Neural crest cell (in vitro differentiated cells): ENCODE measurements at regions not wholly inside any gene's neighbourhood (a gene's known extent, or its start where the extent isn't known, plus 50 kb on each side); places are given as distances from the start of the nearest gene placed in this dataset.

Experiments used
- DNase-seq: peaks from one replicate; pipeline ENCODE4 v3.0.0; 2021; ENCODE audit warnings: low read depth, mixed read lengths, low spot score
- H3K27ac Mint-ChIP-seq: one replicate; pipeline ENCODE4 v1.8.0; 2021; ENCODE audit warnings: mild to moderate bottlenecking, mixed read lengths; ENCODE audit not compliant: unreplicated experiment
- H3K27me3 Mint-ChIP-seq: 2 replicates; pipeline ENCODE4 v1.8.0; 2021; ENCODE audit warnings: low read depth, mild to moderate bottlenecking, mixed read lengths
- H3K36me3 Mint-ChIP-seq: 2 replicates; pipeline ENCODE4 v1.8.0; 2021; ENCODE audit warnings: low read depth, mild to moderate bottlenecking, mixed read lengths
- H3K4me1 Mint-ChIP-seq: 2 replicates; pipeline ENCODE4 v1.8.0; 2021; ENCODE audit warnings: mixed read lengths
- H3K4me3 Mint-ChIP-seq: one replicate; pipeline ENCODE4 v1.8.0; 2021; ENCODE audit warnings: mild to moderate bottlenecking, mixed read lengths
- H3K9me3 Mint-ChIP-seq: 2 replicates; pipeline ENCODE4 v1.8.0; 2021; ENCODE audit warnings: mixed read lengths
- CTCF ChIP-seq: fragments of 200-600 bp; sonication (generic); conservative IDR thresholded peaks from 2 replicates; pipeline ENCODE4 v1.5.0; 2021; ENCODE audit warnings: antibody characterized with exemption, mild to moderate bottlenecking

GRCh38 chr7:140230861-140231770, 54.3 kb upstream of the KDM7A start:
- H3K4me3 Mint-ChIP-seq = peak overlapping the region; percentile 90
- peaks cover 22% of the 10 kb centered on the region for H3K4me1 Mint-ChIP-seq
- no peak overlapping the region for H3K27ac Mint-ChIP-seq
- no peaks in the 10 kb centered on the region for H3K36me3 Mint-ChIP-seq
- peaks cover 47% of the 10 kb centered on the region for H3K27me3 Mint-ChIP-seq
- H3K9me3 Mint-ChIP-seq = no peaks in the 10 kb centered on the region
- DNase-seq = peak; percentile 45
- no peak for TF ChIP-seq CTCF

GRCh38 chr7:140230516-140230860, 53.7 kb upstream of the KDM7A start:
- no peak for TF ChIP-seq CTCF
- Mint-ChIP-seq H3K36me3 (no peaks in the 10 kb centered on the region), H3K4me3 (peak overlapping the region; percentile 90), H3K27me3 (peaks cover 47% of the 10 kb centered on the region), H3K9me3 (no peaks in the 10 kb centered on the region), H3K27ac (no peak overlapping the region), H3K4me1 (peaks cover 22% of the 10 kb centered on the region)
- no peak for DNase-seq

GRCh38 chr7:140229591-140230515, 53.1 kb upstream of the KDM7A start:
- Mint-ChIP-seq H3K27me3 (peaks cover 45% of the 10 kb centered on the region), H3K9me3 (no peaks in the 10 kb centered on the region), H3K4me3 (peak overlapping the region; percentile 81), H3K36me3 (no peaks in the 10 kb centered on the region), H3K27ac (no peak overlapping the region), H3K4me1 (peaks cover 22% of the 10 kb centered on the region)
- DNase-seq = peak; percentile 17
- no peak for TF ChIP-seq CTCF

DNA sequence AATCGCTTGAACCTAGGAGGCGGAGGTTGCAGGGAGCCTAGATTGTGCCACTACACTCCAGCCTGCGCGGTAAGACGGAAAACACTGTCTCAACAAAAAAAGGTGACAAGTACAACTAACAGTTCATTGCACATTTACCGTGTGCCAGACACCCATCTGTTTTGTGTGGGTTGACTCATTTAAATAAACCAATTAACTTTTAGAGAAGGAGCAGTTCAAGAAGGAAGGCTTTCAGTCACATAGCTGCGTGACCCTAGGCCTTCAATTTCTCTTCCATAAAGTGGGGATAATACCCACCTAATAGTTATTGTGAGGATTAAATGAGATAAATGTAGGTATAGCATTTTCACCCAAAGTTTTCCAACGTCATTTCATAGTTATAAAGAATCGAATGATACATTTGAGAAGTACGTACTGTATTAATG, 52.3 kb upstream of the KDM7A start:
- no peak for DNase-seq
- Mint-ChIP-seq H3K36me3 (no peaks in the 10 kb centered on the region), H3K4me3 (peak overlapping the region; percentile 81), H3K27me3 (peaks cover 44% of the 10 kb centered on the region), H3K9me3 (no peaks in the 10 kb centered on the region), H3K27ac (no peak overlapping the region), H3K4me1 (peaks cover 22% of the 10 kb centered on the region)
- no peak for TF ChIP-seq CTCF
